Uterus (tissue), 2 donors: ENCODE measurements at regions not wholly inside any gene's neighbourhood (a gene's known extent, or its start where the extent isn't known, plus 50 kb on each side); places are given as distances from the start of the nearest gene placed in this dataset.

Source experiments
- CTCF ChIP-seq, 4 experiments: fragments of 200-600 bp in 2 of 4; fragments of 450-650 bp in 2 of 4; sonication (generic) in 2 of 4; IDR thresholded peaks; one replicate each; pipeline ENCODE4 v1.5.1; 2016 to 2019; ENCODE audit warnings: antibody characterized with exemption in 4 of 4, mild to moderate bottlenecking in 2 of 4, moderate library complexity in 1 of 4
- POLR2A ChIP-seq, 2 donors: fragments of 450-650 bp; IDR thresholded peaks; one replicate each; pipeline ENCODE4 v1.6.1; 2016; ENCODE audit warnings: antibody characterized with exemption in 2 of 2, mild to moderate bottlenecking in 1 of 2, moderate library complexity in 1 of 2

GRCh38 chr2:240326886-240327285 is 108.6 kb upstream of the GPC1 start:
- no peak for TF ChIP-seq CTCF (IDR thresholded peaks at IDR 0.05)
- no peak for TF ChIP-seq POLR2A (IDR thresholded peaks at IDR 0.05)
